HepG2 (cell line): ENCODE measurements at regions not wholly inside any gene's neighbourhood (a gene's known extent, or its start where the extent isn't known, plus 50 kb on each side); places are given as distances from the start of the nearest gene placed in this dataset.
A peak's percentile ranks its signal among the peaks of the same experiment; 100 is the strongest.

ENCODE experiments used
- ETV6 ChIP-seq: sonication (generic); formaldehyde crosslinking; conservative IDR thresholded peaks from 2 replicates; pipeline ENCODE4 v1.4.0; 2020; ENCODE audit warnings: missing genetic modification reagents
- FOSL2 ChIP-seq: sonication (generic); formaldehyde crosslinking; IDR thresholded peaks from 2 replicates; pipeline ENCODE4 v1.4.0; 2020; ENCODE audit warnings: missing genetic modification reagents
- GPN1 ChIP-seq: sonication (generic); formaldehyde crosslinking; IDR thresholded peaks from 2 replicates; pipeline ENCODE4 v1.5.1; 2020; ENCODE audit warnings: missing genetic modification reagents, borderline replicate concordance
- NFKBIZ ChIP-seq: IDR thresholded peaks from 2 replicates; pipeline ENCODE4 v1.6.1; 2018; ENCODE audit warnings: missing genetic modification reagents, missing compliant biosample characterization
- NR2F6 ChIP-seq, 2 experiments: IDR thresholded peaks; 2 replicates each; pipeline ENCODE4 v1.6.1; 2016; ENCODE audit warnings: antibody characterized with exemption in 1 of 2, mild to moderate bottlenecking in 1 of 2
- PHF20 ChIP-seq: sonication (generic); formaldehyde crosslinking; IDR thresholded peaks from 2 replicates; pipeline ENCODE4 v1.5.0; 2020; ENCODE audit warnings: mild to moderate bottlenecking, missing genetic modification reagents
- SRF ChIP-seq: IDR thresholded peaks from 2 replicates; pipeline ENCODE4 v1.6.1; 2011; ENCODE audit warnings: mild to moderate bottlenecking, low read depth, low read length, moderate library complexity
- TAF15 ChIP-seq: fragments of 200-400 bp; formaldehyde crosslinking; IDR thresholded peaks from one replicate; pipeline ENCODE4 v1.6.1; 2018; ENCODE audit warnings: mild to moderate bottlenecking, low read depth, low read length; ENCODE audit not compliant: poor library complexity, severe bottlenecking
- ZFP82 ChIP-seq: sonication (generic); formaldehyde crosslinking; IDR thresholded peaks from 2 replicates; pipeline ENCODE4 v1.5.1; 2020; ENCODE audit warnings: mild to moderate bottlenecking, missing genetic modification reagents, borderline replicate concordance
- ZNF136 ChIP-seq: sonication (generic); formaldehyde crosslinking; IDR thresholded peaks from 2 replicates; pipeline ENCODE4 v1.8.1; 2022; ENCODE audit warnings: low read depth, mild to moderate bottlenecking, moderate library complexity, missing genetic modification reagents
- ZNF143 ChIP-seq: sonication (generic); formaldehyde crosslinking; IDR thresholded peaks from 2 replicates; pipeline ENCODE4 v1.4.0; 2020; ENCODE audit warnings: missing genetic modification reagents
- ZNF253 ChIP-seq: sonication (generic); formaldehyde crosslinking; IDR thresholded peaks from 2 replicates; pipeline ENCODE4 v1.8.0; 2022; ENCODE audit warnings: mild to moderate bottlenecking, missing genetic modification reagents, borderline replicate concordance
- TF ChIP-seq, protein P1 (sequence below): IDR thresholded peaks from 2 replicates; pipeline ENCODE4 v1.6.1; 2016; ENCODE audit warnings: low read depth, missing genetic modification reagents, missing compliant biosample characterization
- TF ChIP-seq, protein P2 (sequence below): sonication (generic); formaldehyde crosslinking; IDR thresholded peaks from 2 replicates; pipeline ENCODE4 v1.5.0; 2020; ENCODE audit warnings: missing genetic modification reagents
- TF ChIP-seq, protein P3 (sequence below): sonication (generic); formaldehyde crosslinking; IDR thresholded peaks from 2 replicates; pipeline ENCODE4 v1.4.0; 2020; ENCODE audit warnings: mild to moderate bottlenecking, missing genetic modification reagents
- TF ChIP-seq, protein P4 (sequence below): sonication (generic); formaldehyde crosslinking; IDR thresholded peaks from 2 replicates; pipeline ENCODE4 v1.9.0; 2021; ENCODE audit warnings: missing genetic modification reagents, borderline replicate concordance
- TF ChIP-seq, protein P5 (sequence below): conservative IDR thresholded peaks from 2 replicates; pipeline ENCODE4 v1.6.1; 2018; ENCODE audit warnings: missing genetic modification reagents

DNA sequence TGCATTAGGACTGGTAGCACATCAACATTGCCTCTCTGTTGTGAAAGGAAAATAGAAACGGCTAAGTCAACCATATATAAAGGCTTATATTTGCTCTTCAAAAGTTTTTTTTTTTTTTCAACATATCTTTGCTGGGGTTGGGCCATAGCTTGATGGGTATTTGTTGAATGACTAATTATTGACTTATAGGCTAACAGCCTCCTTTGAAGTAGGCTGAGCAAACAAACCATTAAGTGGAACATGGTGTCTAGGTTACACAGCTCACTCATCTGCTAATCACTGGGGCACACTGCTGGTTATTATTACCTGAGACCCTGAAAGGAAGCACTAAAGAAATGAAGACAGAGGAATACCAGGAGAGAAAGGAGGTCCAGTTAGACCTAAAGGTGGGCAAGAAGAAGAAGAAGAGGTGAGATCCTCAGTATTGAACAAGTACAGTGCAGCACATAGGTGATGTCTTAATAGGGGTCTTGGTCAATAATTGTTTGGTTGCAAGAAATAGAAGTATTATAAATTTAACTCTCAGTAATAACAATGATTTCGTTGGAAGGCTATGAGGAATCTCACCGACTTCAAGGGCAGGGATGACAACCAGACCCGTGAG, 139.4 kb downstream of the RPLP1 start (continued):
- TF ChIP-seq, protein P1, sequence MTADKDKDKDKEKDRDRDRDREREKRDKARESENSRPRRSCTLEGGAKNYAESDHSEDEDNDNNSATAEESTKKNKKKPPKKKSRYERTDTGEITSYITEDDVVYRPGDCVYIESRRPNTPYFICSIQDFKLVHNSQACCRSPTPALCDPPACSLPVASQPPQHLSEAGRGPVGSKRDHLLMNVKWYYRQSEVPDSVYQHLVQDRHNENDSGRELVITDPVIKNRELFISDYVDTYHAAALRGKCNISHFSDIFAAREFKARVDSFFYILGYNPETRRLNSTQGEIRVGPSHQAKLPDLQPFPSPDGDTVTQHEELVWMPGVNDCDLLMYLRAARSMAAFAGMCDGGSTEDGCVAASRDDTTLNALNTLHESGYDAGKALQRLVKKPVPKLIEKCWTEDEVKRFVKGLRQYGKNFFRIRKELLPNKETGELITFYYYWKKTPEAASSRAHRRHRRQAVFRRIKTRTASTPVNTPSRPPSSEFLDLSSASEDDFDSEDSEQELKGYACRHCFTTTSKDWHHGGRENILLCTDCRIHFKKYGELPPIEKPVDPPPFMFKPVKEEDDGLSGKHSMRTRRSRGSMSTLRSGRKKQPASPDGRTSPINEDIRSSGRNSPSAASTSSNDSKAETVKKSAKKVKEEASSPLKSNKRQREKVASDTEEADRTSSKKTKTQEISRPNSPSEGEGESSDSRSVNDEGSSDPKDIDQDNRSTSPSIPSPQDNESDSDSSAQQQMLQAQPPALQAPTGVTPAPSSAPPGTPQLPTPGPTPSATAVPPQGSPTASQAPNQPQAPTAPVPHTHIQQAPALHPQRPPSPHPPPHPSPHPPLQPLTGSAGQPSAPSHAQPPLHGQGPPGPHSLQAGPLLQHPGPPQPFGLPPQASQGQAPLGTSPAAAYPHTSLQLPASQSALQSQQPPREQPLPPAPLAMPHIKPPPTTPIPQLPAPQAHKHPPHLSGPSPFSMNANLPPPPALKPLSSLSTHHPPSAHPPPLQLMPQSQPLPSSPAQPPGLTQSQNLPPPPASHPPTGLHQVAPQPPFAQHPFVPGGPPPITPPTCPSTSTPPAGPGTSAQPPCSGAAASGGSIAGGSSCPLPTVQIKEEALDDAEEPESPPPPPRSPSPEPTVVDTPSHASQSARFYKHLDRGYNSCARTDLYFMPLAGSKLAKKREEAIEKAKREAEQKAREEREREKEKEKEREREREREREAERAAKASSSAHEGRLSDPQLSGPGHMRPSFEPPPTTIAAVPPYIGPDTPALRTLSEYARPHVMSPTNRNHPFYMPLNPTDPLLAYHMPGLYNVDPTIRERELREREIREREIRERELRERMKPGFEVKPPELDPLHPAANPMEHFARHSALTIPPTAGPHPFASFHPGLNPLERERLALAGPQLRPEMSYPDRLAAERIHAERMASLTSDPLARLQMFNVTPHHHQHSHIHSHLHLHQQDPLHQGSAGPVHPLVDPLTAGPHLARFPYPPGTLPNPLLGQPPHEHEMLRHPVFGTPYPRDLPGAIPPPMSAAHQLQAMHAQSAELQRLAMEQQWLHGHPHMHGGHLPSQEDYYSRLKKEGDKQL (CRISPR knock-in tag): peak; percentile 100
- TF ChIP-seq ZNF143 (CRISPR knock-in tag) (no peak), FOSL2 (CRISPR knock-in tag) (peak; percentile 99), ETV6 (CRISPR knock-in tag) (0 out of 2 replicates have a peak, but pooled peaks have one; percentile 47), ZNF136 (no peak), TAF15 (no peak), SRF (no peak), PHF20 (CRISPR knock-in tag) (no peak), ZFP82 (CRISPR knock-in tag) (no peak), ZNF253 (CRISPR knock-in tag) (no peak), NFKBIZ (CRISPR knock-in tag) (peak; percentile 82; the same call in 1 of the 2 replicates), GPN1 (CRISPR knock-in tag) (no peak), NR2F6 (IDR thresholded peaks at IDR 0.05) (peak; percentile 99), NR2F6 (CRISPR knock-in tag; IDR thresholded peaks at IDR 0.05) (peak; percentile 94)
- TF ChIP-seq, protein P2, sequence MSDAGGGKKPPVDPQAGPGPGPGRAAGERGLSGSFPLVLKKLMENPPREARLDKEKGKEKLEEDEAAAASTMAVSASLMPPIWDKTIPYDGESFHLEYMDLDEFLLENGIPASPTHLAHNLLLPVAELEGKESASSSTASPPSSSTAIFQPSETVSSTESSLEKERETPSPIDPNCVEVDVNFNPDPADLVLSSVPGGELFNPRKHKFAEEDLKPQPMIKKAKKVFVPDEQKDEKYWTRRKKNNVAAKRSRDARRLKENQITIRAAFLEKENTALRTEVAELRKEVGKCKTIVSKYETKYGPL (CRISPR knock-in tag): no peak
- TF ChIP-seq, protein P3, sequence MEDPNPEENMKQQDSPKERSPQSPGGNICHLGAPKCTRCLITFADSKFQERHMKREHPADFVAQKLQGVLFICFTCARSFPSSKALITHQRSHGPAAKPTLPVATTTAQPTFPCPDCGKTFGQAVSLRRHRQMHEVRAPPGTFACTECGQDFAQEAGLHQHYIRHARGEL (CRISPR knock-in tag): no peak
- TF ChIP-seq, protein P4, sequence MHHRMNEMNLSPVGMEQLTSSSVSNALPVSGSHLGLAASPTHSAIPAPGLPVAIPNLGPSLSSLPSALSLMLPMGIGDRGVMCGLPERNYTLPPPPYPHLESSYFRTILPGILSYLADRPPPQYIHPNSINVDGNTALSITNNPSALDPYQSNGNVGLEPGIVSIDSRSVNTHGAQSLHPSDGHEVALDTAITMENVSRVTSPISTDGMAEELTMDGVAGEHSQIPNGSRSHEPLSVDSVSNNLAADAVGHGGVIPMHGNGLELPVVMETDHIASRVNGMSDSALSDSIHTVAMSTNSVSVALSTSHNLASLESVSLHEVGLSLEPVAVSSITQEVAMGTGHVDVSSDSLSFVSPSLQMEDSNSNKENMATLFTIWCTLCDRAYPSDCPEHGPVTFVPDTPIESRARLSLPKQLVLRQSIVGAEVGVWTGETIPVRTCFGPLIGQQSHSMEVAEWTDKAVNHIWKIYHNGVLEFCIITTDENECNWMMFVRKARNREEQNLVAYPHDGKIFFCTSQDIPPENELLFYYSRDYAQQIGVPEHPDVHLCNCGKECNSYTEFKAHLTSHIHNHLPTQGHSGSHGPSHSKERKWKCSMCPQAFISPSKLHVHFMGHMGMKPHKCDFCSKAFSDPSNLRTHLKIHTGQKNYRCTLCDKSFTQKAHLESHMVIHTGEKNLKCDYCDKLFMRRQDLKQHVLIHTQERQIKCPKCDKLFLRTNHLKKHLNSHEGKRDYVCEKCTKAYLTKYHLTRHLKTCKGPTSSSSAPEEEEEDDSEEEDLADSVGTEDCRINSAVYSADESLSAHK (CRISPR knock-in tag): 0 out of 2 replicates have a peak, but pooled peaks have one; percentile 54
- TF ChIP-seq, protein P5, sequence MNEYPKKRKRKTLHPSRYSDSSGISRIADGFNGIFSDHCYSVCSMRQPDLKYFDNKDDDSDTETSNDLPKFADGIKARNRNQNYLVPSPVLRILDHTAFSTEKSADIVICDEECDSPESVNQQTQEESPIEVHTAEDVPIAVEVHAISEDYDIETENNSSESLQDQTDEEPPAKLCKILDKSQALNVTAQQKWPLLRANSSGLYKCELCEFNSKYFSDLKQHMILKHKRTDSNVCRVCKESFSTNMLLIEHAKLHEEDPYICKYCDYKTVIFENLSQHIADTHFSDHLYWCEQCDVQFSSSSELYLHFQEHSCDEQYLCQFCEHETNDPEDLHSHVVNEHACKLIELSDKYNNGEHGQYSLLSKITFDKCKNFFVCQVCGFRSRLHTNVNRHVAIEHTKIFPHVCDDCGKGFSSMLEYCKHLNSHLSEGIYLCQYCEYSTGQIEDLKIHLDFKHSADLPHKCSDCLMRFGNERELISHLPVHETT (CRISPR knock-in tag): 0 out of 2 replicates have a peak, but pooled peaks have one; percentile 37
